SJSA1 (cell line): ENCODE measurements at regions not wholly inside any gene's neighbourhood (a gene's known extent, or its start where the extent isn't known, plus 50 kb on each side); places are given as distances from the start of the nearest gene placed in this dataset.

Experiments used
- DNase-seq, 2 experiments: peaks; one replicate each; pipeline ENCODE4 v3.0.0-alpha.2; 2015 to 2020; ENCODE audit warnings: low spot score in 2 of 2, low read depth in 1 of 2
- H3K27ac ChIP-seq: fragments of 250-450 bp; sonication (Bioruptor Pico); 2 replicates; pipeline ENCODE4 v1.5.1; 2020; ENCODE audit warnings: mild to moderate bottlenecking, moderate library complexity
- H3K27me3 ChIP-seq: fragments of 250-450 bp; sonication (Bioruptor Pico); replicated peaks from 2 replicates; pipeline ENCODE4 v1.5.1; 2020; ENCODE audit warnings: mild to moderate bottlenecking, moderate library complexity
- H3K36me3 ChIP-seq: fragments of 250-450 bp; sonication (Bioruptor Pico); 2 replicates; pipeline ENCODE4 v1.5.1; 2020; ENCODE audit warnings: mild to moderate bottlenecking
- H3K4me1 ChIP-seq: fragments of 250-450 bp; sonication (Bioruptor Pico); replicated peaks from 2 replicates; pipeline ENCODE4 v1.6.1; 2021; ENCODE audit warnings: mild to moderate bottlenecking
- H3K4me3 ChIP-seq: fragments of 250-450 bp; sonication (Bioruptor Pico); 2 replicates; pipeline ENCODE4 v1.5.1; 2020; ENCODE audit warnings: mild to moderate bottlenecking
- H3K9me3 ChIP-seq: fragments of 250-450 bp; sonication (Bioruptor Pico); replicated peaks from 2 replicates; pipeline ENCODE4 v1.5.1; 2020; ENCODE audit warnings: mild to moderate bottlenecking

- no peak for DNase-seq
Observed at GRCh38 chr20:10724449-10725173, 50.8 kb upstream of the JAG1 start.

GRCh38 chr20:10728873-10729670 is 55.3 kb upstream of the JAG1 start:
- H3K4me1 ChIP-seq: peaks cover 13% of the 10 kb centered on the region
- DNase-seq: no peak
- no peaks in the 10 kb centered on the region for H3K36me3 ChIP-seq
- no peak overlapping the region for H3K27ac ChIP-seq
- no peak overlapping the region for H3K4me3 ChIP-seq
- no peaks in the 10 kb centered on the region for H3K27me3 ChIP-seq
- H3K9me3 ChIP-seq: peaks cover 3% of the 10 kb centered on the region; the same call in 1 of the 2 replicates

More at GRCh38 chr20:10724449-10725173, 50.8 kb upstream of the JAG1 start:
- Histone ChIP-seq H3K4me1 (0 out of 2 replicates have a peak, but pooled peaks cover 9% of the 10 kb centered on the region), H3K27ac (no peak overlapping the region), H3K4me3 (no peak overlapping the region), H3K36me3 (no peaks in the 10 kb centered on the region), H3K27me3 (no peaks in the 10 kb centered on the region), H3K9me3 (no peaks in the 10 kb centered on the region)

GRCh38 chr20:10729785-10730184 is 56.0 kb upstream of the JAG1 start:
- Histone ChIP-seq H3K4me3 (no peak overlapping the region), H3K27ac (no peak overlapping the region), H3K36me3 (no peaks in the 10 kb centered on the region), H3K4me1 (peaks cover 8% of the 10 kb centered on the region), H3K9me3 (peaks cover 3% of the 10 kb centered on the region; the same call in 1 of the 2 replicates), H3K27me3 (no peaks in the 10 kb centered on the region)
- no peak for DNase-seq

GRCh38 chr20:10730629-10731183 is 56.9 kb upstream of the JAG1 start:
- Histone ChIP-seq H3K36me3 (no peaks in the 10 kb centered on the region), H3K9me3 (peaks cover 3% of the 10 kb centered on the region; the same call in 1 of the 2 replicates), H3K4me3 (no peak overlapping the region), H3K27ac (no peak overlapping the region), H3K4me1 (peaks cover 8% of the 10 kb centered on the region), H3K27me3 (no peaks in the 10 kb centered on the region)
- DNase-seq: no peak

GRCh38 chr20:10731190-10731965 is 57.6 kb upstream of the JAG1 start:
- peaks cover 3% of the 10 kb centered on the region; the same call in 1 of the 2 replicates for H3K9me3 ChIP-seq
- H3K27me3 ChIP-seq: no peaks in the 10 kb centered on the region
- H3K4me1 ChIP-seq: peaks cover 8% of the 10 kb centered on the region
- H3K4me3 ChIP-seq: no peak overlapping the region
- H3K36me3 ChIP-seq: no peaks in the 10 kb centered on the region
- H3K27ac ChIP-seq: peak overlapping the region; percentile 24; the same call in 1 of the 2 replicates
- peak; percentile 23 to 52 for DNase-seq

GRCh38 chr20:10733122-10733521 is 59.3 kb upstream of the JAG1 start:
- no peak overlapping the region for H3K4me3 ChIP-seq
- DNase-seq: no peak
- no peaks in the 10 kb centered on the region for H3K36me3 ChIP-seq
- peaks cover 8% of the 10 kb centered on the region for H3K4me1 ChIP-seq
- H3K9me3 ChIP-seq: peaks cover 3% of the 10 kb centered on the region; the same call in 1 of the 2 replicates
- no peaks in the 10 kb centered on the region for H3K27me3 ChIP-seq
- no peak overlapping the region for H3K27ac ChIP-seq

GRCh38 chr20:10735195-10735949 is 61.6 kb upstream of the JAG1 start:
- no peak for DNase-seq
- no peaks in the 10 kb centered on the region for H3K27me3 ChIP-seq
- no peak overlapping the region for H3K27ac ChIP-seq
- no peaks in the 10 kb centered on the region; the same call in 1 of the 2 replicates for H3K9me3 ChIP-seq
- H3K36me3 ChIP-seq: no peaks in the 10 kb centered on the region
- H3K4me1 ChIP-seq: peaks cover 22% of the 10 kb centered on the region
- no peak overlapping the region for H3K4me3 ChIP-seq

- no peaks in the 10 kb centered on the region for H3K27me3 ChIP-seq
- DNase-seq: no peak
- no peak overlapping the region for H3K27ac ChIP-seq
- peak overlapping the region; percentile 24 for H3K4me3 ChIP-seq
- H3K36me3 ChIP-seq: no peaks in the 10 kb centered on the region
- H3K9me3 ChIP-seq: no peaks in the 10 kb centered on the region
- peaks cover 14% of the 10 kb centered on the region for H3K4me1 ChIP-seq
Observed at GRCh38 chr20:10739134-10739533, 65.3 kb upstream of the JAG1 start.

GRCh38 chr20:10739566-10739965 is 65.8 kb upstream of the JAG1 start:
- peak in 1 of 2 experiments; percentile 21 for DNase-seq
- Histone ChIP-seq H3K9me3 (no peaks in the 10 kb centered on the region), H3K4me3 (peak overlapping the region; percentile 24), H3K36me3 (no peaks in the 10 kb centered on the region), H3K4me1 (peaks cover 14% of the 10 kb centered on the region), H3K27me3 (no peaks in the 10 kb centered on the region), H3K27ac (no peak overlapping the region)

GRCh38 chr20:10741060-10741459 is 67.3 kb upstream of the JAG1 start:
- Histone ChIP-seq H3K4me1 (peaks cover 14% of the 10 kb centered on the region), H3K4me3 (no peak overlapping the region), H3K36me3 (no peaks in the 10 kb centered on the region), H3K9me3 (no peaks in the 10 kb centered on the region), H3K27ac (no peak overlapping the region), H3K27me3 (no peaks in the 10 kb centered on the region)
- DNase-seq: no peak

- Histone ChIP-seq H3K36me3 (no peaks in the 10 kb centered on the region), H3K27me3 (no peaks in the 10 kb centered on the region), H3K27ac (no peak overlapping the region), H3K9me3 (no peaks in the 10 kb centered on the region), H3K4me3 (no peak overlapping the region), H3K4me1 (no peaks in the 10 kb centered on the region)
- no peak for DNase-seq
Observed at GRCh38 chr20:10745790-10746189, 72.0 kb upstream of the JAG1 start.

- H3K36me3 ChIP-seq: no peaks in the 10 kb centered on the region
- no peaks in the 10 kb centered on the region for H3K9me3 ChIP-seq
- no peaks in the 10 kb centered on the region for H3K4me1 ChIP-seq
- no peak overlapping the region for H3K27ac ChIP-seq
- H3K4me3 ChIP-seq: no peak overlapping the region
- H3K27me3 ChIP-seq: no peaks in the 10 kb centered on the region
- no peak for DNase-seq
Observed at GRCh38 chr20:10747019-10747418, 73.2 kb upstream of the JAG1 start.

GRCh38 chr20:10749084-10749483 is 75.3 kb upstream of the JAG1 start:
- Histone ChIP-seq H3K27me3 (no peaks in the 10 kb centered on the region), H3K4me1 (no peaks in the 10 kb centered on the region), H3K27ac (no peak overlapping the region), H3K9me3 (no peaks in the 10 kb centered on the region), H3K4me3 (no peak overlapping the region), H3K36me3 (no peaks in the 10 kb centered on the region)
- DNase-seq: no peak
